Esophagus (tissue), 2 donors: ENCODE measurements at regions not wholly inside any gene's neighbourhood (a gene's known extent, or its start where the extent isn't known, plus 50 kb on each side); places are given as distances from the start of the nearest gene placed in this dataset.

Experiments
- H3K27ac ChIP-seq, 2 donors: one replicate each; pipeline ENCODE4 v1.5.1; 2013; ENCODE audit warnings: low read depth in 2 of 2, mild to moderate bottlenecking in 2 of 2, inconsistent platforms in 1 of 2, low read length in 1 of 2, moderate library complexity in 1 of 2
- H3K27me3 ChIP-seq, 2 donors: one replicate each; pipeline ENCODE4 v1.6.1; 2013; ENCODE audit warnings: low read length in 2 of 2, control low read depth in 1 of 2, mild to moderate bottlenecking in 1 of 2; ENCODE audit not compliant: insufficient read depth in 2 of 2, control insufficient read depth in 1 of 2
- H3K36me3 ChIP-seq, 2 donors: one replicate each; pipeline ENCODE4 v1.6.1; 2013; ENCODE audit warnings: low read length in 1 of 2; ENCODE audit not compliant: control insufficient read depth in 2 of 2, insufficient read depth in 2 of 2
- H3K4me1 ChIP-seq, 2 donors: one replicate each; pipeline ENCODE4 v1.6.1; 2013; ENCODE audit warnings: low read length in 1 of 2; ENCODE audit not compliant: control insufficient read depth in 2 of 2, insufficient read depth in 2 of 2
- H3K4me3 ChIP-seq, 2 donors: one replicate each; pipeline ENCODE4 v1.5.1; 2013; ENCODE audit warnings: low read length in 2 of 2, mild to moderate bottlenecking in 2 of 2, low read depth in 1 of 2, moderate library complexity in 1 of 2
- H3K9me3 ChIP-seq, 2 donors: one replicate each; pipeline ENCODE4 v1.6.1; 2013; ENCODE audit warnings: mild to moderate bottlenecking in 2 of 2, low read depth in 1 of 2, low read length in 1 of 2, moderate library complexity in 1 of 2; ENCODE audit not compliant: control insufficient read depth in 2 of 2, insufficient read depth in 1 of 2
- WGBS, 2 donors: extraction: QIAGEN DNeasy Blood & Tissue Kit; methylation state at CpG; one replicate each; pipeline ENCODE4 v1.1.7; 2013; 5-methylcytosine and 5-hydroxymethylcytosine counted together
- donor health status: healthy with polysubstance abuse.
- donor health status: Bipolar disorder and iron deficiency.

DNA sequence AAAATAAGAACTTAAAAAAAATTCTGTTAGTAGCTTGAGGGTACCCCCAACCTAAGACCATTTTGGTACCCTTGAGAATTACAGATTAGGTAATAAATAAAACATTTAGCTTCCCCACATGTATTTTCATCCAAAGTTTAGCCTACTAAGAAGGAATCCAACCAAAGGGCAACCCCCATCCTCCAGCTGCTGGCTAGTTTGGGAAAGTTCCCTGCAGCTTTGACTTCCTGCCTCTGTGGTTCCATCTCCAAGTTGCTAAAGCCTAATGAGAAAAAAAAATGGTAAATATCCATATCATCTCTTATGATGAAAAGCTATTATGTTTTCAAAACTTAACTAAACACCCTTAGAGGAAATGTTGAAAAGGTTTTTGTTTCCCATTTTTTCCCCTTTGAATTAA, 547.2 kb downstream of the ANKRD7 start:
- Histone ChIP-seq H3K27ac (no peak overlapping the region), H3K4me3 (no peak overlapping the region), H3K4me1 (peaks cover 0 to under 1% of the 10 kb centered on the region in 2 donors), H3K9me3 (no peaks in the 10 kb centered on the region), H3K36me3 (no peaks in the 10 kb centered on the region), H3K27me3 (no peaks in the 10 kb centered on the region)

DNA sequence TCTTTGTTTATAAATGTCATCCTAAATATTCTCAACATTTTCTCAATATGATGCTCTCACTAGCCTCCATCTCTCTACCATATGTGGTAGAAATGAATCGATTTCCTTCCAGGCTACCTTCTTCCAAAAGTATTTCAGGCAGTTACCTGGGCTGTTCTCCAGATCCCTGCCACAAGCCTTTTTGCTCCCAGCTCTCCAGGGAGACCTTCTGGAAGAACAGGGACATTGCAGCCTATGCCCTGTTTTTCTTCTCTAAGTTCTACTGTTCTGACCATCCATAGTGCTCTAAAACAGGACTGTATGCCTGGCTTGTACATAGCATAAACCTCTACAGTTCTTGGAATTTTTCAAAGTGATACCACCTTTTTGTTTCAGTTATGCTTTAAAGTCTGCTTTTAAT, 552.8 kb downstream of the ANKRD7 start:
- Histone ChIP-seq H3K4me1 (peaks cover 0 to 2% of the 10 kb centered on the region in 2 donors), H3K27ac (no peak overlapping the region), H3K9me3 (no peaks in the 10 kb centered on the region), H3K36me3 (no peaks in the 10 kb centered on the region), H3K4me3 (no peak overlapping the region), H3K27me3 (no peaks in the 10 kb centered on the region)
- WGBS, 2 donors: 41 to 52% methylated on average over 1 of the region's 1 CpG

GRCh38 chr7:118792682-118793081, 568.2 kb downstream of the ANKRD7 start:
- Histone ChIP-seq H3K9me3 (no peaks in the 10 kb centered on the region), H3K4me3 (no peak overlapping the region), H3K27ac (no peak overlapping the region), H3K4me1 (no peaks in the 10 kb centered on the region), H3K36me3 (no peaks in the 10 kb centered on the region), H3K27me3 (no peaks in the 10 kb centered on the region)
- WGBS, 2 donors: 85 to 86% methylated on average over 4 of the region's 4 CpGs

DNA sequence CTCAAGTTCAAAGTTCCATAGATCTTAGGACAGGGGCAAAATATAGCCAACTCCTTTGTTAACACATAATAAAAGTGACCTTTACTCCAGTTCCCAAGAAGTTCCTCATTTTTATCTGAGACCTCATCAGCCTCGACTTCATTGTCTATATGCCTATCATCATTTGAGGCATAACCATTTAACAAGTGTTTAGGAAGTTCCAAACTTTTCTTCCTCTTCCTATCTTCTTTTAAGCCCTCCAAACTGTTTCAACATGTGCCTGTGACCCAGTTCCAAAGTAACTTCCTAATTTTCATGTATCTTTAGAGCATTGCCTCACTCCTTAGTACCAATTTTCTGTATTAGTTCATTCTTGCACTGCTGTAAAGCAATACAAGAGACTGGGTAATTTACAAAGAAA, 569.1 kb downstream of the ANKRD7 start:
- Histone ChIP-seq H3K4me1 (no peaks in the 10 kb centered on the region), H3K27me3 (no peaks in the 10 kb centered on the region), H3K9me3 (no peaks in the 10 kb centered on the region), H3K4me3 (no peak overlapping the region), H3K27ac (no peak overlapping the region), H3K36me3 (no peaks in the 10 kb centered on the region)
- 56 to 70% methylated on average over 1 of the region's 1 CpG for WGBS, 2 donors

DNA sequence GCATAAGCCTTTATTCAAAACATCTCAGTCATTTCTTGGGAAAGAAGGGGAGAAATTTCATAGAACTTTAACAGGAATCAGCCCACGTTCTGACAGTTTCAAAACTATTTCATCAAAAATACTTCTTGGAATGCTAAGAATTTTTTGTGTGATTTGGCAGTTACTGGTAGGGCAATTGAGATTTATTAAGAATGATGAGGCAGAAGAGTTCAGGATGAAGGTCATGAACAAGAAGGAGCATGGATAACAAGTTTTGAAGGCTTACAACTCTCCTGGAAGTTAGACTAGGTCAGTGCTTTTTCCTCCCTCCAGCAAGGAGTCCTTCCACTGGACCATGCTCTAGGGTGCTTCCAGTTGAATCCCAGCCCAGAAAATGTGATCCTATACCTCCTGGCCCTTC, 569.9 kb downstream of the ANKRD7 start:
- Histone ChIP-seq H3K36me3 (no peaks in the 10 kb centered on the region), H3K4me3 (no peak overlapping the region), H3K9me3 (no peaks in the 10 kb centered on the region), H3K27me3 (no peaks in the 10 kb centered on the region), H3K27ac (no peak overlapping the region), H3K4me1 (no peaks in the 10 kb centered on the region)
- WGBS, 2 donors: 21% methylated on average over 1 of the region's 1 CpG

DNA sequence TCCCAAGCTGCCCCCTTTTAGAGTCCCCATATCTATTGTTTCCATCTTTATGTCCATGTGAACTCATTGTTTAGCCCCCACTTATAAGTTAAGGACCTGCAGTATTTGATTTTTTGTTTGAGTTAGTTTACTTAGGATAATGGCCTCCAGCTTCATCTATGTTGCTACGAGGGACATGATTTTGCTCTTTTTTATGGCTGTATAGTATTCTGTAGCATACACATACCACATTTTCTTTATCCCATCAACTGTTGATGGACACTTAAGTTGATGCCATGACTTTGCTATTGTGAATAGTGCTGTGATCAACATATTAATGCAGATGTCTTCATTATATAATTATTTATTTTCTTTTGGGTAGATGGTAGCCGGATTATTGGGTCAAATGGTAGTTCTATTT, 576.9 kb downstream of the ANKRD7 start:
- H3K9me3 ChIP-seq: no peaks in the 10 kb centered on the region
- no peaks in the 10 kb centered on the region for H3K36me3 ChIP-seq
- no peaks in the 10 kb centered on the region for H3K4me1 ChIP-seq
- no peak overlapping the region for H3K27ac ChIP-seq
- no peaks in the 10 kb centered on the region for H3K27me3 ChIP-seq
- 85% methylated on average over 2 of the region's 2 CpGs for WGBS, 2 donors
- H3K4me3 ChIP-seq: no peak overlapping the region

DNA sequence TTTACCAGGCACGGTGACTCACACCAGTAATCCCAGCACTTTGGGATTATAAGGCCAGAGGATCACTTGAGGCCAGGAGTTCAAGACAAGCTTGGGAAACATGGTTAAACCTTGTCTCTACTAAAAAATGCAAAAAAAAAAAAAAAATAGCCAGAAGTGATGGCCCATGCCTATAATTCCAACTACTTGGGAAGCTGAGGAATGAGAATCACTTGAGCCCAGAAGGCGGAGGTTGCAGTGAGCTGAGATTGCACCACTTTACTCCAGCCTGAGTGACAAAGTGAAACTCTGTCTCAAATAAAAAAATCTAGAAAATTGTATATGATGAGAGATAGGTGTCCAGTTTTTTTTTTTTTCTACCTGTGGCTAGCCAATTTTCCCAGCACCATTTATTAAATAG, 578.2 kb downstream of the ANKRD7 start:
- H3K9me3 ChIP-seq: no peaks in the 10 kb centered on the region
- no peaks in the 10 kb centered on the region for H3K36me3 ChIP-seq
- no peak overlapping the region for H3K27ac ChIP-seq
- H3K4me3 ChIP-seq: no peak overlapping the region
- no peaks in the 10 kb centered on the region for H3K4me1 ChIP-seq
- 95 to 97% methylated on average over 2 of the region's 2 CpGs for WGBS, 2 donors
- H3K27me3 ChIP-seq: no peaks in the 10 kb centered on the region

DNA sequence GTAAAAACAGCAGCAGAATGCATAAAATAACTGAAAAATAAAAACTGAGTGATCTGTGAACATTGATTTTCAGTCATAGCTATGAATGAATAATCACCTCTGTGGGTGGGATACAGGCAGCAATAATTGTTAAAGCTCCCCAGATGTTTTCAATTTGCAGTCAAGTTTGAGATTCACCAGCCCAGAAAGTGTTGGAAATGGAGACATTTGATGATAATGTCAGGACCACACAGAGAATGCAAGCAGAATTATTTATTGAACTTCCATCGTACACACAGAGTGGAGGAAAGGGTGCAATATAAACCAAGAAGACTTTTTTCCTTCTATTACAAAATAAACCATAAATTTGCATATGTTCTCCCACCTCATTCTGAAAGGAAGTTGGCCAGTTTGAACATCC, 601.7 kb downstream of the ANKRD7 start:
- 49 to 56% methylated on average over 1 of the region's 1 CpG for WGBS, 2 donors

GRCh38 chr7:118836933-118837332, 612.4 kb downstream of the ANKRD7 start:
- Histone ChIP-seq H3K36me3 (no peaks in the 10 kb centered on the region), H3K4me1 (no peaks in the 10 kb centered on the region), H3K4me3 (no peak overlapping the region), H3K27me3 (no peaks in the 10 kb centered on the region), H3K9me3 (no peaks in the 10 kb centered on the region), H3K27ac (no peak overlapping the region)
- 64 to 74% methylated on average over 2 of the region's 2 CpGs for WGBS, 2 donors

More for the DNA sequence above, 601.7 kb downstream of the ANKRD7 start:
- H3K4me3 ChIP-seq: no peak overlapping the region
- H3K36me3 ChIP-seq: no peaks in the 10 kb centered on the region
- no peaks in the 10 kb centered on the region for H3K9me3 ChIP-seq
- no peaks in the 10 kb centered on the region for H3K4me1 ChIP-seq
- no peak overlapping the region for H3K27ac ChIP-seq
- no peaks in the 10 kb centered on the region for H3K27me3 ChIP-seq

DNA sequence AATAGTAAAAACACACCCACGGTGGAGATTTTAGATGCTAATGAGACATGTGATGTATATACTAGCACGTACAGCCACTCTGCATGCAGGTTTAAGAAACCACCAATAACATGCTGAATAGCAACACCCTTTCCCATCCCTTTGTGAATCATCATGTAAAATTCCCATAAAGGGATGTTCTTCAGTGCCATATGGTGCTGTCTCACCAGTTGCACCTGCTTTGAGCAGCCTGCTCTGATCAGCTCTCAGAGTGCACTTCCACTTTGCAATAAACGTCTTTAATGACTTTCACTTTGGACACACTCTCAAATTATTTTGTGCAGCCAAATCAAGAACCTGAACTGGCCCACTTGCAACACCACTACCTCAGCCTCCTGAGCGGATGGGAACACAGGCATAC, 615.0 kb downstream of the ANKRD7 start:
- no peak overlapping the region for H3K27ac ChIP-seq
- WGBS, 2 donors: 67 to 73% methylated on average over 4 of the region's 4 CpGs
- no peaks in the 10 kb centered on the region for H3K27me3 ChIP-seq
- H3K4me1 ChIP-seq: no peaks in the 10 kb centered on the region
- H3K36me3 ChIP-seq: no peaks in the 10 kb centered on the region
- no peak overlapping the region for H3K4me3 ChIP-seq
- H3K9me3 ChIP-seq: no peaks in the 10 kb centered on the region
